Sigmoid colon (tissue), 4 donors: ENCODE measurements at regions not wholly inside any gene's neighbourhood (a gene's known extent, or its start where the extent isn't known, plus 50 kb on each side); places are given as distances from the start of the nearest gene placed in this dataset.

Source experiments
- CTCF ChIP-seq, 4 experiments: fragments of 450-650 bp in 3 of 4; fragments of 200-600 bp in 1 of 4; IDR thresholded peaks; one replicate each; pipeline ENCODE4 v1.5.1; 2016 to 2019; ENCODE audit warnings: antibody characterized with exemption in 4 of 4, mild to moderate bottlenecking in 3 of 4, moderate library complexity in 2 of 4
- POLR2A ChIP-seq, 2 donors: fragments of 450-650 bp; IDR thresholded peaks; one replicate each; pipeline ENCODE4 v1.6.1; 2016; ENCODE audit warnings: antibody characterized with exemption in 2 of 2, mild to moderate bottlenecking in 2 of 2, moderate library complexity in 2 of 2
- POLR2AphosphoS5 ChIP-seq, 4 donors: sonication (generic); formaldehyde crosslinking; IDR thresholded peaks; one replicate each; pipeline ENCODE4 v1.6.1; 2017; ENCODE audit warnings: antibody characterized with exemption in 4 of 4

GRCh38 chr14:65290830-65291229 is 121.7 kb upstream of the FUT8 start:
- TF ChIP-seq CTCF (IDR thresholded peaks at IDR 0.05) (no peak), POLR2A (IDR thresholded peaks at IDR 0.05) (no peak), POLR2AphosphoS5 (IDR thresholded peaks at IDR 0.05) (no peak)
